ENCODE measurements at regions not wholly inside any gene's neighbourhood (a gene's known extent, or its start where the extent isn't known, plus 50 kb on each side); places are given as distances from the start of the nearest gene placed in this dataset.

- no peak overlapping the region for H3K4me2 ChIP-seq
- no peaks in the 10 kb centered on the region for H4K20me1 ChIP-seq
- H3K9ac ChIP-seq: no peak overlapping the region
- H3K4me3 ChIP-seq: no peak overlapping the region
- H3K36me3 ChIP-seq: no peaks in the 10 kb centered on the region
- no peaks in the 10 kb centered on the region for H3K27me3 ChIP-seq
- H3K27ac ChIP-seq: no peak overlapping the region
- no peaks in the 10 kb centered on the region for H3K9me3 ChIP-seq
- TF ChIP-seq Cebpa-rat (IDR thresholded peaks at IDR 0.05): no peak
- no peaks in the 10 kb centered on the region for H3K4me1 ChIP-seq
Measured at GRCh38 chr17:13292291-13292690, 274.5 kb upstream of the ELAC2 start.

- Histone ChIP-seq H3K4me1 (no peaks in the 10 kb centered on the region), H3K27ac (no peak overlapping the region), H3K9me3 (no peaks in the 10 kb centered on the region), H3K9ac (no peak overlapping the region), H3K4me3 (no peak overlapping the region), H4K20me1 (no peaks in the 10 kb centered on the region), H3K27me3 (no peaks in the 10 kb centered on the region), H3K36me3 (no peaks in the 10 kb centered on the region), H3K4me2 (no peak overlapping the region)
- no peak for TF ChIP-seq Cebpa-rat (IDR thresholded peaks at IDR 0.05)
Measured at GRCh38 chr17:13288248-13288647, 270.4 kb upstream of the ELAC2 start.

- no peaks in the 10 kb centered on the region for H3K27me3 ChIP-seq
- H3K27ac ChIP-seq: no peak overlapping the region
- H4K20me1 ChIP-seq: no peaks in the 10 kb centered on the region
- H3K36me3 ChIP-seq: no peaks in the 10 kb centered on the region
- no peak overlapping the region for H3K4me3 ChIP-seq
- no peaks in the 10 kb centered on the region for H3K9me3 ChIP-seq
- no peak for TF ChIP-seq Cebpa-rat (IDR thresholded peaks at IDR 0.05)
- no peaks in the 10 kb centered on the region for H3K4me1 ChIP-seq
- no peak overlapping the region for H3K9ac ChIP-seq
- H3K4me2 ChIP-seq: no peak overlapping the region
Measured at GRCh38 chr17:13287226-13287625, 269.4 kb upstream of the ELAC2 start.

GRCh38 chr17:13283606-13284005 lies 265.8 kb upstream of the ELAC2 start:
- H3K4me1 ChIP-seq: no peaks in the 10 kb centered on the region
- H4K20me1 ChIP-seq: no peaks in the 10 kb centered on the region
- no peaks in the 10 kb centered on the region for H3K27me3 ChIP-seq
- no peak for TF ChIP-seq Cebpa-rat (IDR thresholded peaks at IDR 0.05)
- 0 out of 2 replicates have a peak, but pooled peaks cover 6% of the 10 kb centered on the region for H3K9me3 ChIP-seq
- H3K4me2 ChIP-seq: no peak overlapping the region
- H3K4me3 ChIP-seq: no peak overlapping the region
- H3K27ac ChIP-seq: no peak overlapping the region
- no peaks in the 10 kb centered on the region for H3K36me3 ChIP-seq
- H3K9ac ChIP-seq: no peak overlapping the region

GRCh38 chr17:13281626-13282025 lies 263.8 kb upstream of the ELAC2 start:
- H4K20me1 ChIP-seq: no peaks in the 10 kb centered on the region
- no peak overlapping the region for H3K9ac ChIP-seq
- TF ChIP-seq Cebpa-rat (IDR thresholded peaks at IDR 0.05): no peak
- H3K4me2 ChIP-seq: no peak overlapping the region
- H3K4me3 ChIP-seq: no peak overlapping the region
- H3K27ac ChIP-seq: no peak overlapping the region
- H3K36me3 ChIP-seq: no peaks in the 10 kb centered on the region
- H3K9me3 ChIP-seq: 0 out of 2 replicates have a peak, but pooled peaks cover 6% of the 10 kb centered on the region
- H3K4me1 ChIP-seq: no peaks in the 10 kb centered on the region
- H3K27me3 ChIP-seq: no peaks in the 10 kb centered on the region

- Histone ChIP-seq H3K4me3 (no peak overlapping the region), H3K27ac (no peak overlapping the region)
Measured at GRCh38 chr17:13273806-13274205, 256.0 kb upstream of the ELAC2 start.

GRCh38 chr17:13272296-13272695 lies 254.5 kb upstream of the ELAC2 start:
- Histone ChIP-seq H4K20me1 (no peaks in the 10 kb centered on the region), H3K9ac (no peak overlapping the region), H3K27me3 (no peaks in the 10 kb centered on the region), H3K27ac (no peak overlapping the region), H3K36me3 (no peaks in the 10 kb centered on the region), H3K4me3 (no peak overlapping the region), H3K9me3 (no peaks in the 10 kb centered on the region), H3K4me2 (no peak overlapping the region), H3K4me1 (no peaks in the 10 kb centered on the region)
- TF ChIP-seq Cebpa-rat (IDR thresholded peaks at IDR 0.05): no peak

More at GRCh38 chr17:13273806-13274205, 256.0 kb upstream of the ELAC2 start:
- no peaks in the 10 kb centered on the region for H4K20me1 ChIP-seq
- H3K27me3 ChIP-seq: no peaks in the 10 kb centered on the region
- H3K4me1 ChIP-seq: no peaks in the 10 kb centered on the region
- no peaks in the 10 kb centered on the region for H3K36me3 ChIP-seq
- H3K9ac ChIP-seq: no peak overlapping the region
- no peak for TF ChIP-seq Cebpa-rat (IDR thresholded peaks at IDR 0.05)
- no peak overlapping the region for H3K4me2 ChIP-seq
- H3K9me3 ChIP-seq: no peaks in the 10 kb centered on the region

GRCh38 chr17:13268791-13269595 lies 251.2 kb upstream of the ELAC2 start:
- Histone ChIP-seq H3K27me3 (no peaks in the 10 kb centered on the region), H3K4me2 (no peak overlapping the region), H3K9ac (no peak overlapping the region), H3K27ac (no peak overlapping the region), H3K9me3 (no peaks in the 10 kb centered on the region), H3K36me3 (no peaks in the 10 kb centered on the region), H3K4me3 (no peak overlapping the region), H3K4me1 (no peaks in the 10 kb centered on the region), H4K20me1 (no peaks in the 10 kb centered on the region)
- TF ChIP-seq Cebpa-rat (IDR thresholded peaks at IDR 0.05): no peak

- no peaks in the 10 kb centered on the region for H3K36me3 ChIP-seq
- H4K20me1 ChIP-seq: no peaks in the 10 kb centered on the region
- no peaks in the 10 kb centered on the region for H3K9me3 ChIP-seq
- no peak overlapping the region for H3K4me2 ChIP-seq
- H3K27me3 ChIP-seq: no peaks in the 10 kb centered on the region
- no peak overlapping the region for H3K9ac ChIP-seq
- H3K4me1 ChIP-seq: no peaks in the 10 kb centered on the region
- H3K4me3 ChIP-seq: no peak overlapping the region
- H3K27ac ChIP-seq: no peak overlapping the region
- no peak for TF ChIP-seq Cebpa-rat (IDR thresholded peaks at IDR 0.05)
Measured at GRCh38 chr17:13266606-13267005, 248.8 kb upstream of the ELAC2 start.

GRCh38 chr17:13265311-13265710 lies 247.5 kb upstream of the ELAC2 start:
- no peaks in the 10 kb centered on the region for H3K9me3 ChIP-seq
- H4K20me1 ChIP-seq: no peaks in the 10 kb centered on the region
- H3K27me3 ChIP-seq: no peaks in the 10 kb centered on the region
- H3K36me3 ChIP-seq: no peaks in the 10 kb centered on the region
- no peak overlapping the region for H3K27ac ChIP-seq
- no peak overlapping the region for H3K4me3 ChIP-seq
- H3K4me2 ChIP-seq: no peak overlapping the region
- no peak overlapping the region for H3K9ac ChIP-seq
- H3K4me1 ChIP-seq: no peaks in the 10 kb centered on the region
- no peak for TF ChIP-seq Cebpa-rat (IDR thresholded peaks at IDR 0.05)

Data from BLaER1 (cell line).